ENCODE measurements at regions not wholly inside any gene's neighbourhood (a gene's known extent, or its start where the extent isn't known, plus 50 kb on each side); places are given as distances from the start of the nearest gene placed in this dataset.

DNA sequence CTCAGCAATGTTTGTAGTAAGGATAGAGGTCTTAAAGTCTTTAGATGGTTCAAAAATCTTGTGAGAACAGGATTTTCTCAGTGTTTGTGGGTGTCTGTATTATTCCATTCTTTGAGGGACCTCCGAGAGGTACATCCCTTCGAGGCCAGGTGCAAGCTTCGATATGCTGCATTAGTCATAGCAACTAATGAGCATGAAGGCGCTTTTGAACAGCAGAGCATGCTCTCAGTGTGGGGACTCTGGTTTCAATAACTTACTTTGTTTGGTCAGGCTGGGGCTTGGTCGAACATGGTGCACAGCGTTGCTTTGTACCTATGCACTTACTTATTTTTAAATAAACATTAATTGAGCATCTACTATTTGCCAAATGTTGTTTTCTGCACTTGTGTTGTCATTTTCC is 297.9 kb downstream of the CLIC5 start:
- H3K27ac ChIP-seq = no peak overlapping the region
- no peaks in the 10 kb centered on the region for H3K9me3 ChIP-seq
- peaks cover 8% of the 10 kb centered on the region for H3K27me3 ChIP-seq
- peaks cover 0 to 7% (median 0%) of the 10 kb centered on the region in 3 donors for H3K4me1 ChIP-seq
- no peak for ATAC-seq
- TF ChIP-seq POLR2AphosphoS5 (IDR thresholded peaks at IDR 0.05) (no peak), POLR2A (IDR thresholded peaks at IDR 0.05) (no peak), EP300 (IDR thresholded peaks at IDR 0.05) (no peak)
- TF ChIP-seq, protein P1, sequence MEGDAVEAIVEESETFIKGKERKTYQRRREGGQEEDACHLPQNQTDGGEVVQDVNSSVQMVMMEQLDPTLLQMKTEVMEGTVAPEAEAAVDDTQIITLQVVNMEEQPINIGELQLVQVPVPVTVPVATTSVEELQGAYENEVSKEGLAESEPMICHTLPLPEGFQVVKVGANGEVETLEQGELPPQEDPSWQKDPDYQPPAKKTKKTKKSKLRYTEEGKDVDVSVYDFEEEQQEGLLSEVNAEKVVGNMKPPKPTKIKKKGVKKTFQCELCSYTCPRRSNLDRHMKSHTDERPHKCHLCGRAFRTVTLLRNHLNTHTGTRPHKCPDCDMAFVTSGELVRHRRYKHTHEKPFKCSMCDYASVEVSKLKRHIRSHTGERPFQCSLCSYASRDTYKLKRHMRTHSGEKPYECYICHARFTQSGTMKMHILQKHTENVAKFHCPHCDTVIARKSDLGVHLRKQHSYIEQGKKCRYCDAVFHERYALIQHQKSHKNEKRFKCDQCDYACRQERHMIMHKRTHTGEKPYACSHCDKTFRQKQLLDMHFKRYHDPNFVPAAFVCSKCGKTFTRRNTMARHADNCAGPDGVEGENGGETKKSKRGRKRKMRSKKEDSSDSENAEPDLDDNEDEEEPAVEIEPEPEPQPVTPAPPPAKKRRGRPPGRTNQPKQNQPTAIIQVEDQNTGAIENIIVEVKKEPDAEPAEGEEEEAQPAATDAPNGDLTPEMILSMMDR (IDR thresholded peaks at IDR 0.05) = no peak
- WGBS, 2 donors (ENCODE audit: low coverage in 1 of 2) = 78 to 93% methylated on average over 3 of the region's 6 CpGs
- no peak overlapping the region for H3K4me3 ChIP-seq
- H3K36me3 ChIP-seq = no peaks in the 10 kb centered on the region

DNA sequence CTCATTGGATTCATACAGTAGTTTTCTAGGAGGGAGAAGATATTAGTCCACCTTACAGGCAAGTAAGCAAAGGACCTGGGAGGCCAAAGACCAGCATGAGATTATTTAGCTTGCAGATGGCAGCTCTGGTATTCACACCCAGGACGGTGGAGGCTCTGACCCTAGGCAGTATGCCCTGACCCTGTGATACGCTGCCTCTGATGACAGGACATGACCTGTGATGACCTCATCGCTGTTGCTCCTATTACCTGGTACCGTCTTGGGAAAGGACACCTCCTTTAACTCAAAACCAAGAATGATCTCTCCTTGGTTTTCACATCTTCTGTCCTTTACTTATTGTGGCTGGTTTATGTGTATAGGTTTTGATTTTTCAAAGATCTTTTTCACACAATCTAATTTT is 298.6 kb downstream of the CLIC5 start:
- Histone ChIP-seq H3K27ac (no peak overlapping the region), H3K4me3 (no peak overlapping the region), H3K36me3 (no peaks in the 10 kb centered on the region), H3K4me1 (peaks cover 0 to 7% (median 0%) of the 10 kb centered on the region in 3 donors), H3K9me3 (no peaks in the 10 kb centered on the region), H3K27me3 (peaks cover 8% of the 10 kb centered on the region)
- TF ChIP-seq, protein P1 (IDR thresholded peaks at IDR 0.05) = no peak
- no peak for TF ChIP-seq POLR2AphosphoS5 (IDR thresholded peaks at IDR 0.05)
- no peak for TF ChIP-seq EP300 (IDR thresholded peaks at IDR 0.05)
- TF ChIP-seq POLR2A (IDR thresholded peaks at IDR 0.05) = no peak
- ATAC-seq = no peak
- 83 to 96% methylated on average over 4 of the region's 4 CpGs for WGBS, 2 donors (ENCODE audit: low coverage in 1 of 2)

DNA sequence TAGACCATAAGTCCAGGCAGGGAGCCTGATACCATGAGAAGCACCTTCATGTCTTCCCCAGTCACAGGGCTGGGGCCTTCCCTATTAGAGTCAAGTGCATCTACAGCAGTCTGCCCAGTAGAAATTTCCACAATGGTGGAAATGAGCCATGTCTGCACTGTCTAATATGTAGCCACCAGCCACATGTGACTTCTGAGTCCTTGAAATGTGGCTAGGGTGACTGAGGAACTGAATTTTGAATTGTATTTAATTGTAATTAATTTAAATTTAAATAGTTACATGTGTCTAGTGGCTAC is 300.2 kb downstream of the CLIC5 start:
- H3K36me3 ChIP-seq = no peaks in the 10 kb centered on the region
- H3K4me3 ChIP-seq = no peak overlapping the region
- no peak overlapping the region for H3K27ac ChIP-seq
- peaks cover 8% of the 10 kb centered on the region for H3K27me3 ChIP-seq
- H3K9me3 ChIP-seq = no peaks in the 10 kb centered on the region
- ATAC-seq = no peak
- TF ChIP-seq POLR2A (IDR thresholded peaks at IDR 0.05) (no peak), POLR2AphosphoS5 (IDR thresholded peaks at IDR 0.05) (no peak), EP300 (IDR thresholded peaks at IDR 0.05) (no peak)
- TF ChIP-seq, protein P1 (IDR thresholded peaks at IDR 0.05) = no peak
- H3K4me1 ChIP-seq = peaks cover 0 to 7% (median 0%) of the 10 kb centered on the region in 3 donors

DNA sequence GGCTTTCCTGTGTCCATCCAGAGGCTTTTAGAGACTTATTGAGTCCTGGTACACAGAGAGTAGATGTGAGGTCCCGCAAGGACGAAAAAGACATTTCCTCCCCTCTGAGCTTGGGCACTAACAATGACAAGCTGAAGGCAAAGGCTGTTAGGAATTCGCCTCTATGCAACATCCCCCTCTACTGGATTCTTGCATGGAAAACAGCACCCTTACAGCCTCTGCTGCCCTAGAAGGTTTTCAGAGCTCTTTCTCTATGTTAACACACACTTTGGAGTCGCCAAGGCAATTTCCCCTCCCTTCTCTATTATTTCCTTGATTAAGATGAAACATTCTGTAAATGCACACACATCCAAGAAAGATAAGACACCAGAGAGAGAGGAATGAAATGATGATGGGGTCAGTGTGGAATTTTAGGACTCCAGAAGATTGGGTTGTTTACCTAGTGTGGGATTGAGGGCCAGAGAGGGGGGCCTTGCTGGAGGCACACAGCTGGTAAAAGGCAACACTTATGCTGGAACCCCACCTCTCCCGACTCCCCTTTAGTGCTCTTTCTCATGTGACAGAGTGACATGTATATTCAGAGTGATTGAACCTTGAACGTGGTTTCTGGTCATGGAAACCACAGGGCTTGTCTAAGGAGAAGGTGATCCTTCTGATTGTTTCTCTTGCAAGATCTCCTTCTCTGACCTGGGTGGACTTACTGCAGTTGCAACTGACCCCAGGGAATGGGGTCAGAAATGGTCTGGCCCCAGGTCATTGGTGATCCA is 300.7 kb downstream of the CLIC5 start:
- TF ChIP-seq POLR2A (IDR thresholded peaks at IDR 0.05) = no peak
- TF ChIP-seq, protein P1 (IDR thresholded peaks at IDR 0.05) = peak; percentile 51 to 81 (median 68)
- no peak for TF ChIP-seq EP300 (IDR thresholded peaks at IDR 0.05)
- TF ChIP-seq POLR2AphosphoS5 (IDR thresholded peaks at IDR 0.05) = no peak
- peaks cover 0 to 7% (median 0%) of the 10 kb centered on the region in 3 donors for H3K4me1 ChIP-seq
- H3K27me3 ChIP-seq = peaks cover 8% of the 10 kb centered on the region
- peak; percentile 60 for ATAC-seq
- no peak overlapping the region for H3K4me3 ChIP-seq
- H3K27ac ChIP-seq = no peak overlapping the region
- no peaks in the 10 kb centered on the region for H3K9me3 ChIP-seq
- H3K36me3 ChIP-seq = no peaks in the 10 kb centered on the region
- 20 to 29% methylated on average over 5 of the region's 6 CpGs for WGBS, 2 donors (ENCODE audit: low coverage in 1 of 2)

DNA sequence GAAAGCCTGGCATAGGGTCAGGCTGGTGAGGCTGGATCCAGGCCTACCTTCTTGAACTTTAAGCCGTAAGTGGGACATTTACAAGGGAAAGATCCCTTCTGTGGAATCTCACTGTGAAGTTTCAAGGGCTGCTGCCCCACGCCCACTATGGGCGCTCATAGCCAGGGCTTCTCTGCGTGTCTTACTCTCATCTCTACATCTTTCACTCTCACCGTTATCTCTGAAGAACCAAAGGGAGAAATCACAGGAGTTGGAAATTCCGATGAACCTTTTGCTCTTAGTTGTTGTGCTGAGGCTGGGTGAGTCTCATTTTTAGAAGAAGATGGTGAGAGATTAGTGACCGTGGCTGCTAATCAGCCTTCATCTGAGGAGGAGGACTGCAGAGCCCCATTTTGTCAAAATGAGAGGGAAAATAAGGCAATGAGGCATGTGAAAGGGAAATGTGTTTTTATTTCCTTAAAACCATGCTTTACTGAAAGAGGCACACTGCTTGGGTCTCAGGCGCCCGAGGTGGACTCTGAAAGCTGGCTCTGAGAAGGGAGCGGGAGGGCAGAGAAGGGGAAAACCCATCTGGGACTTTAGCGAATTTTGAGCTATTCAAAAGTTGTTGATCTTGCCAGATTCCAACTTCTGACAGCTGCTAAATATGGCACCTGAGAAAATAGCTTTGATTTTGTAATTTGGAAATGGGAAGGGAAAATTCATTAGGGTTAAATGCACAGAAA is 301.5 kb downstream of the CLIC5 start:
- no peaks in the 10 kb centered on the region for H3K9me3 ChIP-seq
- peaks cover 0 to 7% (median 0%) of the 10 kb centered on the region in 3 donors for H3K4me1 ChIP-seq
- 74 to 100% methylated on average over 1 to 10 of the region's 11 CpGs for WGBS, 2 donors (ENCODE audit: low coverage in 1 of 2)
- ATAC-seq = no peak
- H3K4me3 ChIP-seq = no peak overlapping the region
- H3K27me3 ChIP-seq = peaks cover 8% of the 10 kb centered on the region
- TF ChIP-seq, protein P1 (IDR thresholded peaks at IDR 0.05) = no peak
- no peak for TF ChIP-seq POLR2A (IDR thresholded peaks at IDR 0.05)
- TF ChIP-seq POLR2AphosphoS5 (IDR thresholded peaks at IDR 0.05) = no peak
- TF ChIP-seq EP300 (IDR thresholded peaks at IDR 0.05) = no peak
- no peaks in the 10 kb centered on the region for H3K36me3 ChIP-seq
- H3K27ac ChIP-seq = no peak overlapping the region

All from gastroesophageal sphincter (tissue), 4 donors.